ENCODE measurements at regions not wholly inside any gene's neighbourhood (a gene's known extent, or its start where the extent isn't known, plus 50 kb on each side); places are given as distances from the start of the nearest gene placed in this dataset.

GRCh38 chr2:120885321-120885720 lies 149.7 kb downstream of the GLI2 start:
- TF ChIP-seq CTCF (IDR thresholded peaks at IDR 0.05): no peak
- no peak for TF ChIP-seq POLR2A (IDR thresholded peaks at IDR 0.05)
- TF ChIP-seq POLR2AphosphoS5 (IDR thresholded peaks at IDR 0.05): no peak
- TF ChIP-seq EP300 (IDR thresholded peaks at IDR 0.05): no peak

Measured in upper lobe of left lung (tissue), 4 donors.